PC-9 (cell line): ENCODE measurements at regions not wholly inside any gene's neighbourhood (a gene's known extent, or its start where the extent isn't known, plus 50 kb on each side); places are given as distances from the start of the nearest gene placed in this dataset.

Experiments used
- BruUV-seq: library from RNA; stranded (reverse); fragments of 400-500 nt; replicated peaks from 2 replicates; lab custom pipeline; 2021; lab: Mats Ljungman, UMichigan
- CTCF ChIA-PET: fragments of 300-600 bp; sonication (Branson Sonifier 250); formaldehyde crosslinking; loops from one replicate; lab custom pipeline; 2022; ENCODE audit warnings: antibody characterized with exemption; lab: Charles Lee
- POLR2A ChIA-PET: fragments of 300-600 bp; sonication (Branson Sonifier 250); formaldehyde crosslinking; loops from one replicate; lab custom pipeline; 2022; ENCODE audit warnings: antibody characterized with exemption; ENCODE audit not compliant: unreplicated experiment; lab: Charles Lee
- DNase-seq, 2 experiments: peaks; one replicate each; pipeline versions ENCODE4 v3.0.0 to v3.0.0-alpha.2; 2015 to 2022; ENCODE audit warnings: mixed read lengths in 1 of 2
- H2AFZ ChIP-seq: fragments of 200-600 bp; sonication (generic); 2 replicates; pipeline ENCODE4 v1.8.1; 2017; ENCODE audit warnings: antibody characterized with exemption
- H3F3A ChIP-seq: fragments of 200-600 bp; sonication (generic); 2 replicates; pipeline ENCODE4 v1.8.1; 2017; ENCODE audit warnings: antibody characterized with exemption, mild to moderate bottlenecking, low read depth; ENCODE audit not compliant: insufficient read depth
- H3K27ac ChIP-seq: fragments of 200-600 bp; sonication (generic); 2 replicates; pipeline ENCODE4 v1.6.1; 2016; ENCODE audit warnings: mixed run types
- H3K27me3 ChIP-seq: fragments of 200-600 bp; sonication (generic); 2 replicates; pipeline ENCODE4 v1.6.1; 2016; ENCODE audit warnings: low read depth, mixed run types; ENCODE audit not compliant: insufficient read depth
- H3K36me3 ChIP-seq: fragments of 200-600 bp; sonication (generic); 2 replicates; pipeline ENCODE4 v1.6.1; 2016; ENCODE audit warnings: low read depth, mixed run types
- H3K4me1 ChIP-seq: fragments of 200-600 bp; sonication (generic); replicated peaks from 2 replicates; pipeline ENCODE4 v1.6.1; 2016; ENCODE audit warnings: mixed run types; ENCODE audit not compliant: insufficient read depth
- H3K4me2 ChIP-seq: fragments of 200-600 bp; sonication (generic); 2 replicates; pipeline ENCODE4 v1.6.1; 2017; ENCODE audit warnings: mixed run types
- H3K4me3 ChIP-seq: fragments of 200-600 bp; sonication (generic); 2 replicates; pipeline ENCODE4 v1.6.1; 2016; ENCODE audit warnings: mixed run types
- H3K79me2 ChIP-seq: fragments of 200-600 bp; sonication (generic); 2 replicates; pipeline ENCODE4 v1.6.1; 2017; ENCODE audit warnings: low read depth, mixed run types
- H3K9me2 ChIP-seq: fragments of 200-600 bp; sonication (generic); 2 replicates; pipeline ENCODE4 v1.8.1; 2017; ENCODE audit warnings: mild to moderate bottlenecking; ENCODE audit not compliant: insufficient read depth
- H3K9me3 ChIP-seq: fragments of 200-600 bp; sonication (generic); 2 replicates; pipeline ENCODE4 v1.8.1; 2016; ENCODE audit warnings: low read depth; ENCODE audit not compliant: insufficient read depth
- H4K20me1 ChIP-seq: fragments of 200-600 bp; sonication (generic); 2 replicates; pipeline ENCODE4 v1.8.1; 2017; ENCODE audit not compliant: insufficient read depth
- EZH2 ChIP-seq: fragments of 200-600 bp; sonication (generic); IDR thresholded peaks from 2 replicates; pipeline ENCODE4 v1.8.0; 2017; ENCODE audit warnings: antibody characterized with exemption, low read depth
- intact Hi-C: fragments of 100-400 bp; cut with micrococcal nuclease; formaldehyde crosslinking; loops from one replicate; pipeline ENCODE4 v1.10.0; 2022; ENCODE audit not compliant: unreplicated experiment
- TF ChIP-seq, protein P1 (sequence below): fragments of 200-600 bp; sonication (generic); conservative IDR thresholded peaks from 2 replicates; pipeline ENCODE4 v1.6.1; 2017; ENCODE audit warnings: mixed run types, antibody characterized with exemption, mild to moderate bottlenecking, moderate library complexity

DNA sequence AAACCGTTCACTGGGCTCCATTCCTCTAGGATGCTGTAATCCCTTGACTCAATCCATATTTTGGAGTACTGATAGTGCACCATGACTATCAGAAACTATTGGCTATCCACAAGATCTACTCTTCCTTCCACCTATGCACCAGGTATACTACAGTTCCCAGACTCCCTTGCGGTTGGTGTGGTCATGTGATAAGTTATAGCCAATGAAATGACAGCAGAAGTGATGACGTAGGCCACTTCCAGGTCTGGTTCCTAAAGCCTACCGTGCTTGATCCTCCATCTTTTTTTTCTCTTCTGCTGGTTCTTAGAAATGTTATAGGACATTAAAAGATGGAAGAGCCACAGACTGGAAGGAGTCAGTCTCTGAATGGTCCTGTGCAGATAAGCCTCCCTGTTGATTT, 278.8 kb upstream of the C16orf82 start:
- Histone ChIP-seq H3K4me2 (no peak overlapping the region), H3K4me3 (no peak overlapping the region), H3K9me3 (no peaks in the 10 kb centered on the region), H3K27ac (no peak overlapping the region), H3K27me3 (peaks cover 31% of the 10 kb centered on the region; the same call in 1 of the 2 replicates), H3F3A (no peaks in the 10 kb centered on the region), H4K20me1 (no peaks in the 10 kb centered on the region), H3K36me3 (no peaks in the 10 kb centered on the region), H2AFZ (no peak overlapping the region), H3K9me2 (no peaks in the 10 kb centered on the region), H3K4me1 (no peaks in the 10 kb centered on the region), H3K79me2 (no peaks in the 10 kb centered on the region)
- BruUV-seq = no TSS peak
- POLR2A ChIA-PET = no interaction called here
- intact Hi-C loops = no loop called here
- DNase-seq = no peak
- no peak for TF ChIP-seq EZH2
- TF ChIP-seq, protein P1, sequence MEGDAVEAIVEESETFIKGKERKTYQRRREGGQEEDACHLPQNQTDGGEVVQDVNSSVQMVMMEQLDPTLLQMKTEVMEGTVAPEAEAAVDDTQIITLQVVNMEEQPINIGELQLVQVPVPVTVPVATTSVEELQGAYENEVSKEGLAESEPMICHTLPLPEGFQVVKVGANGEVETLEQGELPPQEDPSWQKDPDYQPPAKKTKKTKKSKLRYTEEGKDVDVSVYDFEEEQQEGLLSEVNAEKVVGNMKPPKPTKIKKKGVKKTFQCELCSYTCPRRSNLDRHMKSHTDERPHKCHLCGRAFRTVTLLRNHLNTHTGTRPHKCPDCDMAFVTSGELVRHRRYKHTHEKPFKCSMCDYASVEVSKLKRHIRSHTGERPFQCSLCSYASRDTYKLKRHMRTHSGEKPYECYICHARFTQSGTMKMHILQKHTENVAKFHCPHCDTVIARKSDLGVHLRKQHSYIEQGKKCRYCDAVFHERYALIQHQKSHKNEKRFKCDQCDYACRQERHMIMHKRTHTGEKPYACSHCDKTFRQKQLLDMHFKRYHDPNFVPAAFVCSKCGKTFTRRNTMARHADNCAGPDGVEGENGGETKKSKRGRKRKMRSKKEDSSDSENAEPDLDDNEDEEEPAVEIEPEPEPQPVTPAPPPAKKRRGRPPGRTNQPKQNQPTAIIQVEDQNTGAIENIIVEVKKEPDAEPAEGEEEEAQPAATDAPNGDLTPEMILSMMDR = no peak
- CTCF ChIA-PET = no interaction called here

DNA sequence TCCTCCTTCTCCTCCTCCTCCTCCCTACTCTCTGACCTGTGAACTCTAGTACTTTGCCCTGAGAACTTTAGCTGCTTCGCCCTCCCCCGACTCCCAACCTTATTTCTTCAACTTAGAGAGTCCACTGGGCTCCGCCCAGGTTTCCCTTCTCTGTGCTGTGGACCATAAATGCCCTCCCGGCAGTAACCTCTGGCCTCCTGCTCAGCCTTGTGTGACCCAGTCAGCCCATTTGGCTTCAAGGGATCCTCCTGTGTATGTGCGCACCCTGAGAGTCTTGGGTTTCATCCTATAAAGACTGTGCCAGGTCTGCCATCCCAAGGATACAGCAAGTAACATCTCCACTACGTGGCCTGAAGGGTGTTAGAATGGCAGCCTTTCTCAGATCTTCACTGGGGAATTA, 275.6 kb upstream of the C16orf82 start:
- no peaks in the 10 kb centered on the region for H3K79me2 ChIP-seq
- intact Hi-C loops = no loop called here
- no peaks in the 10 kb centered on the region for H3K9me2 ChIP-seq
- no peaks in the 10 kb centered on the region for H3K4me1 ChIP-seq
- H3F3A ChIP-seq = no peaks in the 10 kb centered on the region
- no peak overlapping the region for H3K4me2 ChIP-seq
- no peaks in the 10 kb centered on the region for H3K36me3 ChIP-seq
- CTCF ChIA-PET = no interaction called here
- no peak overlapping the region for H2AFZ ChIP-seq
- no peak overlapping the region for H3K4me3 ChIP-seq
- POLR2A ChIA-PET = no interaction called here
- H4K20me1 ChIP-seq = no peaks in the 10 kb centered on the region
- BruUV-seq = no TSS peak
- H3K9me3 ChIP-seq = no peaks in the 10 kb centered on the region
- H3K27ac ChIP-seq = no peak overlapping the region
- TF ChIP-seq, protein P1 = no peak
- no peak for TF ChIP-seq EZH2
- no peak for DNase-seq
- peaks cover 8% of the 10 kb centered on the region; the same call in 1 of the 2 replicates for H3K27me3 ChIP-seq

DNA sequence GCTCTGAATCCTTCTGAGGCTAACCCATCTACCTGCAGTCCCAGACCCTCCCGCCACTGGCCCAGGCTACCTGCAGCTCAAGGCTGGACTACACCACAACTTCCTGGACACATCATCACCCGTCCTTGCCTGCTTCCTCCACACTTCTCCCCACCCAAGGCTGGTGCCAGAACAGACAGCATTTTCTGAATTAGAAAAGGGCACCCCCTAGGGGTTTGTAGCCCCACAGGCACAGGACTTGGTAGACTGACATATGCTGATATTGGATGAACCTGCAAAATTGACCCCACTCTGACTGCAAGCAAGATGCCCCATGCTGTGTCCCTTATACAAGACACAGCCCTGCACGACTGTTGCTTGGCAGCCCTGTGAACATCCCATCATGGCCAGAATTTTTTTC, 271.5 kb upstream of the C16orf82 start:
- Histone ChIP-seq H2AFZ (no peak overlapping the region), H3K4me3 (no peak overlapping the region), H3K9me2 (no peaks in the 10 kb centered on the region), H3K79me2 (no peaks in the 10 kb centered on the region), H3K4me2 (no peak overlapping the region), H3K4me1 (no peaks in the 10 kb centered on the region), H3K9me3 (no peaks in the 10 kb centered on the region), H3F3A (no peaks in the 10 kb centered on the region), H3K27ac (no peak overlapping the region), H3K36me3 (no peaks in the 10 kb centered on the region), H3K27me3 (peaks cover 30% of the 10 kb centered on the region), H4K20me1 (no peaks in the 10 kb centered on the region)
- CTCF ChIA-PET = no interaction called here
- TF ChIP-seq, protein P1 = no peak
- no peak for TF ChIP-seq EZH2
- no TSS peak for BruUV-seq
- no peak for DNase-seq
- intact Hi-C loops = no loop called here
- POLR2A ChIA-PET = no interaction called here
